Endothelial cell of umbilical vein (primary cell): ENCODE measurements at regions not wholly inside any gene's neighbourhood (a gene's known extent, or its start where the extent isn't known, plus 50 kb on each side); places are given as distances from the start of the nearest gene placed in this dataset.

Experiments used
- BruUV-seq: library from RNA; stranded (reverse); fragments of 400-500 nt; replicated peaks from 2 replicates; lab custom pipeline; 2021; lab: Mats Ljungman, UMichigan
- CTCF ChIA-PET: fragments of 300-600, 350-600 bp; sonication (Branson Sonifier 250); formaldehyde crosslinking; loops from one replicate; lab custom pipeline; 2021; ENCODE audit warnings: antibody characterized with exemption, inconsistent platforms; lab: Charles Lee
- POLR2A ChIA-PET: fragments of 300-600, 350-600 bp; sonication (Branson Sonifier 250); formaldehyde crosslinking; loops from one replicate; lab custom pipeline; 2021; ENCODE audit warnings: antibody characterized with exemption, inconsistent platforms; lab: Charles Lee
- DNase-seq: peaks from one replicate; pipeline ENCODE4 v3.0.0-alpha.2; 2011; ENCODE audit warnings: low read depth, low spot score
- FAIRE-seq: peaks from 2 replicates; lab custom pipeline; 2011; peaks lifted over from hg19 to GRCh38; lab: Jason Lieb, UNC
- H2AFZ ChIP-seq: 2 replicates; pipeline ENCODE4 v1.6.0; 2012; ENCODE audit warnings: low read depth, low read length, control low read depth, inconsistent platforms
- H3K27ac ChIP-seq: 2 replicates; pipeline ENCODE4 v1.5.1; 2011; ENCODE audit warnings: low read depth, mild to moderate bottlenecking, control low read depth, low read length, moderate library complexity; ENCODE audit not compliant: insufficient read depth
- H3K27me3 ChIP-seq, 2 experiments: 2 replicates each; pipeline versions ENCODE4 v1.6.0 to v1.6.1; 2011; ENCODE audit warnings: low read length in 2 of 2, mixed read lengths in 1 of 2; ENCODE audit not compliant: control insufficient read depth in 2 of 2, insufficient read depth in 2 of 2
- H3K36me3 ChIP-seq, 2 experiments: 2 replicates in 1 of 2; 3 replicates in 1 of 2; pipeline ENCODE4 v1.5.1; 2011; ENCODE audit warnings: low read length in 2 of 2, mild to moderate bottlenecking in 1 of 2, moderate library complexity in 1 of 2; ENCODE audit not compliant: control insufficient read depth in 2 of 2, insufficient read depth in 2 of 2; ENCODE audit errors: extremely low read depth in 1 of 2
- H3K4me1 ChIP-seq: 3 replicates; pipeline ENCODE4 v1.5.1; 2011; ENCODE audit warnings: mild to moderate bottlenecking, low read length; ENCODE audit not compliant: control insufficient read depth, insufficient read depth; ENCODE audit errors: extremely low read depth
- H3K4me2 ChIP-seq: 2 replicates; pipeline ENCODE4 v1.6.1; 2011; ENCODE audit warnings: low read length, control low read depth, mixed read lengths; ENCODE audit not compliant: insufficient read depth
- H3K4me3 ChIP-seq, 3 experiments: fragments of 200-600 bp in 1 of 3; sonication (generic), shearing (Covaris generic) in 1 of 3; replicated peaks in 1 of 3; 2 replicates each; pipeline ENCODE4 v1.5.1; 2011 to 2016; ENCODE audit warnings: control low read depth in 3 of 3, low read length in 3 of 3, mild to moderate bottlenecking in 2 of 3, inconsistent platforms in 1 of 3, low read depth in 1 of 3, moderate library complexity in 1 of 3; ENCODE audit not compliant: insufficient read depth in 1 of 3
- H3K79me2 ChIP-seq: 2 replicates; pipeline ENCODE4 v1.6.0; 2012; ENCODE audit warnings: low read length, inconsistent platforms; ENCODE audit not compliant: control insufficient read depth, insufficient read depth
- H3K9ac ChIP-seq: replicated peaks from 2 replicates; pipeline ENCODE3; 2011; ENCODE audit warnings: low read length, control low read depth; ENCODE audit not compliant: insufficient read depth; ENCODE audit errors: extremely low read depth
- H3K9me1 ChIP-seq: replicated peaks from 3 replicates; pipeline ENCODE4 v1.6.0; 2011; ENCODE audit warnings: mild to moderate bottlenecking, low read length; ENCODE audit not compliant: control insufficient read depth, insufficient read depth; ENCODE audit errors: extremely low read depth
- H3K9me3 ChIP-seq: replicated peaks from 2 replicates; pipeline ENCODE4 v1.5.1; 2012; ENCODE audit warnings: low read length, inconsistent platforms; ENCODE audit not compliant: control insufficient read depth, insufficient read depth
- H4K20me1 ChIP-seq: replicated peaks from 2 replicates; pipeline ENCODE3; 2011; ENCODE audit warnings: mild to moderate bottlenecking, low read length; ENCODE audit not compliant: control insufficient read depth, insufficient read depth; ENCODE audit errors: extremely low read depth
- EZH2 ChIP-seq: IDR thresholded peaks from 2 replicates; pipeline ENCODE4 v1.6.1; 2012; ENCODE audit warnings: borderline replicate concordance, low read depth, mild to moderate bottlenecking, moderate library complexity, low read length, inconsistent platforms; ENCODE audit not compliant: severe bottlenecking
- FOS ChIP-seq: IDR thresholded peaks from 2 replicates; pipeline ENCODE4 v1.6.1; 2011; ENCODE audit warnings: mild to moderate bottlenecking, low read length, moderate library complexity, borderline replicate concordance; ENCODE audit not compliant: insufficient read depth
- GATA2 ChIP-seq: IDR thresholded peaks from 2 replicates; pipeline ENCODE4 v1.7.0; 2011; ENCODE audit warnings: low read depth, mild to moderate bottlenecking, moderate library complexity, mixed read lengths, low read length; ENCODE audit not compliant: insufficient read length, insufficient read depth
- JUN ChIP-seq: IDR thresholded peaks from 2 replicates; pipeline ENCODE4 v1.6.1; 2011; ENCODE audit warnings: borderline replicate concordance, low read depth; ENCODE audit not compliant: insufficient read length, insufficient read depth
- MYC ChIP-seq: IDR thresholded peaks from one replicate; pipeline ENCODE4 v1.6.1; 2011; ENCODE audit warnings: mild to moderate bottlenecking, low read depth, low read length
- POLR2A ChIP-seq: IDR thresholded peaks from 2 replicates; pipeline ENCODE4 v1.6.1; 2012; ENCODE audit warnings: low read depth, mild to moderate bottlenecking, control low read depth, low read length
- POLR2AphosphoS5 ChIP-seq: IDR thresholded peaks from 2 replicates; pipeline ENCODE4 v1.6.1; 2012; ENCODE audit warnings: low read depth, mild to moderate bottlenecking, control low read depth, low read length, moderate library complexity; ENCODE audit not compliant: insufficient read depth
- dilution Hi-C: fragments of 300-500 bp; cut with MboI; formaldehyde crosslinking; loops from one replicate; pipeline ENCODE4 v1.15.0; 2019; ENCODE audit warnings: low sequenced_read_pairs; ENCODE audit not compliant: extremely low pct_ligation_motif_present
- intact Hi-C: fragments of 100-400 bp; cut with micrococcal nuclease; formaldehyde crosslinking; loops from one replicate; pipeline ENCODE4 v1.10.0; 2022
- TF ChIP-seq, protein P1 (sequence below): IDR thresholded peaks from 2 replicates; pipeline ENCODE4 v1.6.1; 2011; ENCODE audit not compliant: insufficient read depth, insufficient read length

DNA sequence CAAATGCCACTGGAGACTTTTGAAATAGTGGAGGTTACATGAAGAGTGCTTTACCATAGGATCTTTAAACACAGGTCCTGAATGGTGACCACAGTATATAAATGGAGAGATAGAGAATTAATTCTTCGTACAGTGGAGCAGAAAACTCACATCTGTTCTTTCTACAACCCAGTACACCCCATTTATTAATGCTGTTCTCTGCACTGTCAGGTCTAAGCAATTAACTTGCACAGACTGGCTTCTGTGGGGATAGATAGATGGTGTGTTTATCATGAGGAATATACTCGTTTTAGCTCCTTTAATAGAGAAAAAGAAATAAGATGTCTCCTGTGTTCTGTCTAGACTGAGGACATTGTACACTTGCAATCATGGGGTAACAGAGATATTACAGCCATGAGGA lies 494.3 kb downstream of the TRHDE start:
- CTCF ChIA-PET: no interaction called here
- H3K4me3 ChIP-seq: no peak overlapping the region
- POLR2A ChIA-PET: no interaction called here
- no peaks in the 10 kb centered on the region for H4K20me1 ChIP-seq
- no peak overlapping the region for H3K9ac ChIP-seq
- no peak overlapping the region for H3K4me2 ChIP-seq
- H3K9me1 ChIP-seq: no peaks in the 10 kb centered on the region
- BruUV-seq: no TSS peak
- DNase-seq (no peak), FAIRE-seq (no peak)
- TF ChIP-seq GATA2: no peak
- no peak for TF ChIP-seq POLR2AphosphoS5
- TF ChIP-seq FOS: no peak
- no peak for TF ChIP-seq MYC
- TF ChIP-seq, protein P1, sequence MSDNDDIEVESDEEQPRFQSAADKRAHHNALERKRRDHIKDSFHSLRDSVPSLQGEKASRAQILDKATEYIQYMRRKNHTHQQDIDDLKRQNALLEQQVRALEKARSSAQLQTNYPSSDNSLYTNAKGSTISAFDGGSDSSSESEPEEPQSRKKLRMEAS: no peak
- TF ChIP-seq EZH2: no peak
- no peak for TF ChIP-seq JUN
- H2AFZ ChIP-seq: no peak overlapping the region
- H3K79me2 ChIP-seq: no peaks in the 10 kb centered on the region
- H3K27ac ChIP-seq: no peak overlapping the region
- no peaks in the 10 kb centered on the region for H3K36me3 ChIP-seq
- dilution Hi-C loops (no loop called here), intact Hi-C loops (no loop called here)
- H3K27me3 ChIP-seq: no peaks in the 10 kb centered on the region
- no peaks in the 10 kb centered on the region for H3K4me1 ChIP-seq
- peaks cover 2% of the 10 kb centered on the region for H3K9me3 ChIP-seq

GRCh38 chr12:72774023-72774422 lies 501.9 kb downstream of the TRHDE start:
- no peak for TF ChIP-seq GATA2
- TF ChIP-seq POLR2A: no peak
- TF ChIP-seq JUN: no peak
- TF ChIP-seq FOS: no peak
- TF ChIP-seq EZH2: no peak
- no peak for TF ChIP-seq MYC

More at GRCh38 chr12:72774023-72774422, 501.9 kb downstream of the TRHDE start:
- POLR2A ChIA-PET: no interaction called here
- FAIRE-seq (no peak), DNase-seq (no peak)
- Histone ChIP-seq H3K27me3 (no peaks in the 10 kb centered on the region), H3K79me2 (no peaks in the 10 kb centered on the region), H3K4me2 (no peak overlapping the region), H3K27ac (no peak overlapping the region), H3K4me1 (no peaks in the 10 kb centered on the region), H3K9ac (no peak overlapping the region), H3K9me1 (no peaks in the 10 kb centered on the region), H3K9me3 (no peaks in the 10 kb centered on the region), H3K4me3 (no peak overlapping the region), H2AFZ (no peak overlapping the region), H3K36me3 (no peaks in the 10 kb centered on the region), H4K20me1 (no peaks in the 10 kb centered on the region)
- CTCF ChIA-PET: no interaction called here
- intact Hi-C loops (no loop called here), dilution Hi-C loops (no loop called here)
- BruUV-seq: no TSS peak
